GM23338 (cell line): ENCODE measurements at regions not wholly inside any gene's neighbourhood (a gene's known extent, or its start where the extent isn't known, plus 50 kb on each side); places are given as distances from the start of the nearest gene placed in this dataset.

ENCODE experiments used
- CREB1 ChIP-seq: fragments of 250-450 bp; sonication (Bioruptor Pico); IDR thresholded peaks from 2 replicates; pipeline ENCODE4 v1.5.0; 2020; ENCODE audit warnings: low read depth, mild to moderate bottlenecking, moderate library complexity
- EZH2 ChIP-seq: fragments of 200-600 bp; sonication (generic); IDR thresholded peaks from one replicate; pipeline ENCODE4 v1.8.0; 2017; ENCODE audit warnings: antibody characterized with exemption, mild to moderate bottlenecking, low read depth; ENCODE audit not compliant: unreplicated experiment
- EZH2phosphoT487 ChIP-seq: fragments of 200-600 bp; sonication (generic); IDR thresholded peaks from one replicate; pipeline ENCODE4 v1.8.1; 2018; ENCODE audit warnings: antibody characterized with exemption; ENCODE audit not compliant: unreplicated experiment
- JUNB ChIP-seq: IDR thresholded peaks from one replicate; pipeline ENCODE4 v1.6.1; 2016; ENCODE audit warnings: antibody characterized with exemption; ENCODE audit not compliant: unreplicated experiment
- NANOG ChIP-seq: IDR thresholded peaks from 2 replicates; pipeline ENCODE4 v1.6.1; 2016; ENCODE audit warnings: antibody characterized with exemption, borderline replicate concordance
- POLR2AphosphoS5 ChIP-seq: IDR thresholded peaks from 2 replicates; pipeline ENCODE4 v1.6.1; 2016; ENCODE audit warnings: antibody characterized with exemption, low read depth
- REST ChIP-seq: IDR thresholded peaks from one replicate; pipeline ENCODE4 v1.6.1; 2018; ENCODE audit warnings: antibody characterized with exemption; ENCODE audit not compliant: unreplicated experiment
- ZNF114 ChIP-seq: fragments of 250-450 bp; sonication (Bioruptor Pico); IDR thresholded peaks from 2 replicates; pipeline ENCODE4 v1.5.0; 2020; ENCODE audit warnings: mild to moderate bottlenecking, moderate library complexity
- ZNF331 ChIP-seq: fragments of 250-450 bp; sonication (Bioruptor Pico); IDR thresholded peaks from 2 replicates; pipeline ENCODE4 v1.5.0; 2020; ENCODE audit warnings: low read depth, mild to moderate bottlenecking, moderate library complexity
- ZNF462 ChIP-seq: fragments of 250-450 bp; sonication (Bioruptor Pico); IDR thresholded peaks from 2 replicates; pipeline ENCODE4 v1.5.0; 2020; ENCODE audit warnings: mild to moderate bottlenecking, moderate library complexity
- TF ChIP-seq, protein P1 (sequence below), 2 experiments: fragments of 200-600 bp in 1 of 2; sonication (generic) in 1 of 2; conservative IDR thresholded peaks; 2 replicates each; pipeline versions ENCODE4 v1.5.1 to v1.6.1; 2016 to 2017; ENCODE audit warnings: antibody characterized with exemption in 2 of 2, low read depth in 2 of 2, mild to moderate bottlenecking in 2 of 2, moderate library complexity in 1 of 2
- TF ChIP-seq, protein P2 (sequence below): IDR thresholded peaks from 2 replicates; pipeline ENCODE4 v1.6.1; 2016; ENCODE audit warnings: antibody characterized with exemption

DNA sequence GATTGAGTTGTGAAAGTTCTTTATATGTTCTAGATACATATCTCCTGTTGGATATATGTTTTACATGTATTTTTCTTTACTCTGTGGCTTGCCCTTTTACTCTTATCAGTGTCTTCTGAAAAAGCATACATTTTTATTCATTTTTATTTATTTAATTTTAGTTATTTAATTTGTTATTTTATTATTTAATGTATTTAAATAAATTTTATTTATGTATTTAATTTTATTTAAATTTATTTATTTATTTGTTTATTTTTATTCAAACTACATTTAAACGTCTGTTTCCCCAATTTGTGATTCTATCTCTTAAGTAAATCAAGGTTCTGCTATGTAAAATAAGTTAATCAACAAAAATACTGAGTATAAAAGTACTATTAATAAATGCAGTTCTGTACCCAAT is 279.1 kb upstream of the AKR1E2 start:
- TF ChIP-seq EZH2phosphoT487 (no peak), EZH2 (no peak), JUNB (no peak), POLR2AphosphoS5 (no peak), ZNF462 (CRISPR knock-in tag) (no peak), REST (no peak), ZNF331 (CRISPR knock-in tag) (no peak), NANOG (no peak), ZNF114 (CRISPR knock-in tag) (no peak), CREB1 (CRISPR knock-in tag) (no peak)
- TF ChIP-seq, protein P1, sequence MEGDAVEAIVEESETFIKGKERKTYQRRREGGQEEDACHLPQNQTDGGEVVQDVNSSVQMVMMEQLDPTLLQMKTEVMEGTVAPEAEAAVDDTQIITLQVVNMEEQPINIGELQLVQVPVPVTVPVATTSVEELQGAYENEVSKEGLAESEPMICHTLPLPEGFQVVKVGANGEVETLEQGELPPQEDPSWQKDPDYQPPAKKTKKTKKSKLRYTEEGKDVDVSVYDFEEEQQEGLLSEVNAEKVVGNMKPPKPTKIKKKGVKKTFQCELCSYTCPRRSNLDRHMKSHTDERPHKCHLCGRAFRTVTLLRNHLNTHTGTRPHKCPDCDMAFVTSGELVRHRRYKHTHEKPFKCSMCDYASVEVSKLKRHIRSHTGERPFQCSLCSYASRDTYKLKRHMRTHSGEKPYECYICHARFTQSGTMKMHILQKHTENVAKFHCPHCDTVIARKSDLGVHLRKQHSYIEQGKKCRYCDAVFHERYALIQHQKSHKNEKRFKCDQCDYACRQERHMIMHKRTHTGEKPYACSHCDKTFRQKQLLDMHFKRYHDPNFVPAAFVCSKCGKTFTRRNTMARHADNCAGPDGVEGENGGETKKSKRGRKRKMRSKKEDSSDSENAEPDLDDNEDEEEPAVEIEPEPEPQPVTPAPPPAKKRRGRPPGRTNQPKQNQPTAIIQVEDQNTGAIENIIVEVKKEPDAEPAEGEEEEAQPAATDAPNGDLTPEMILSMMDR (conservative IDR thresholded peaks at IDR 0.05; ENCODE audit: low read depth in 2 of 2) = no peak
- TF ChIP-seq, protein P2, sequence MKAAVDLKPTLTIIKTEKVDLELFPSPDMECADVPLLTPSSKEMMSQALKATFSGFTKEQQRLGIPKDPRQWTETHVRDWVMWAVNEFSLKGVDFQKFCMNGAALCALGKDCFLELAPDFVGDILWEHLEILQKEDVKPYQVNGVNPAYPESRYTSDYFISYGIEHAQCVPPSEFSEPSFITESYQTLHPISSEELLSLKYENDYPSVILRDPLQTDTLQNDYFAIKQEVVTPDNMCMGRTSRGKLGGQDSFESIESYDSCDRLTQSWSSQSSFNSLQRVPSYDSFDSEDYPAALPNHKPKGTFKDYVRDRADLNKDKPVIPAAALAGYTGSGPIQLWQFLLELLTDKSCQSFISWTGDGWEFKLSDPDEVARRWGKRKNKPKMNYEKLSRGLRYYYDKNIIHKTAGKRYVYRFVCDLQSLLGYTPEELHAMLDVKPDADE = no peak
